GM21423 (cell line): ENCODE measurements at regions not wholly inside any gene's neighbourhood (a gene's known extent, or its start where the extent isn't known, plus 50 kb on each side); places are given as distances from the start of the nearest gene placed in this dataset.

Experiments used
- ATAC-seq: cut with Tn5 transposase; IDR thresholded peaks from one replicate; pipeline ENCODE4 v1.9.1; 2021; ENCODE audit warnings: mild to moderate bottlenecking, moderate library complexity; ENCODE audit not compliant: unreplicated experiment

DNA sequence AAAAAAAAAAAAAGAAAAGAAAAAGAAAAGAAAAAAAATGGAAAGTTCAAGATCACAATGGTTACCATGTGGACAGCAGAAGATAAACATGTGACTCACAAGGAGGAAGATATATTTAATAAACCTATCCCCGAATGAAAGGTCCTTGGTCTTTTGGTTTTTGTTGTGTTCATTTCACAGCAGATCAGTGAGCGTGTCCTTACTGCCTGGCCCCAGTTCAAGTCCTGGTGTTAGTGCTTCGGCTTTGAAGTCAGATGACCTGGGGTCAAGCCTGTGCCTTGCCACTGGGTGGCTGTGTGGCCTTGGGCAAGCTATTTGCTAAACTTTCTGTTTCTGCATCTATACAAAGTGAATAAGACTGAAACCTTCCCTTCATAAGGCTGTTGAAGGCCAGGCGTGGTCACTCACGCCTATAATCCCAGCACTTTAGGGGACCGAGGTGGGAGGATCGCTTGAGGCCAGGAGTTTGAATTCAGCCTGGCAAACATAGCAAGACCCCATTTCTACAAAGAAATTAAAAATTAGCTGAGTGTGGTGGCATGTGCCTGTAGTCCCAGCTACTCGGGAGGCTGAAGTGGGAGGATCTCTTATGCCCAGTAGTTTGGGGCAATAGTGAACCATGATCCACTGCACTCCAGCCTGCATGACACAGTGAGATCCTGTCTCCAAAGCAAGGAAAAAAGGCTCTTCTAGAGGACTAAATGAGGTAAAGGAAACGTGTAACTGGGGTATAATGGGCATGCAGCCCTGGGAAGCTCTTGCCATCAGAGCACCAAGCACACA is 94.5 kb upstream of the SPATA31D4 start:
- no peak for ATAC-seq

DNA sequence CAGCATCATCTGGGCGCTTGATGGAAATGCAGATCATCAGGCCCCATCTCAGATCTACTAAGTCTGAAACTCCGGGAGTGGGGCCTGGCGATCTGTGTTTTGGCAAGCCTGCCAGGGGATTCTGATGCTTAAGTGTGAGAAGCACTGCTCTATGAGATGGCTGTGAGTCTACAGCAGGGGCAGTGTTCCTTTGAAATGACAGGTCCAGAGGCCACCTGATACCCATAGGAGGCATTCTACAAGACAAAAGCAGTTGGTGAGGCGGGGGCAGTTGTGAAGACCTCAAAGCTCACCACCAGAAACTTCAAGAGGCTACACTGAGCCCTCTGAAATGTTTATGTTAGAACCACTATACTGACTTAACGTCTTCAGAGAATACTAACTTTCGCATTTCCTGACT is 86.9 kb upstream of the SPATA31D4 start:
- no peak for ATAC-seq

DNA sequence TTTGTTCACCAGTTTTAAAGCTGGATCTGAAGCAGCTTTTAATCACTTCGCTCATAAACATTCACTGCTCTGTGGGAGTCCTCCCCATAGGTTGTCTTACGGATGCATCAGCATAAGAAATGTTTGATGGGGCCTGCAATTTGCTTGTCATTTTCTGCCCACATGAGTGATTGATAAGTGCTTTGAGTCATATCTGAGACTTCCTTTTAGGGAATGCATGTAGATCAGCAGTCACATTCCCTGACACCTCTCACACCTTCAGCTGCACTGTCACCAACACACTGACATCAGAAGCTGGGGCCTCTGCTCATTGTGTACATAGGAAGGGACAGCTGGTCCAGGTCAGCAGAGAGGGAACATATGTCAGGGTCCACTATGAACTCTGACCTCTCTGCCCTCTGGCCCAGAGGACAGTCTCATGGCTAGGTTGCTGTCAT is 84.1 kb upstream of the SPATA31D4 start:
- no peak for ATAC-seq

DNA sequence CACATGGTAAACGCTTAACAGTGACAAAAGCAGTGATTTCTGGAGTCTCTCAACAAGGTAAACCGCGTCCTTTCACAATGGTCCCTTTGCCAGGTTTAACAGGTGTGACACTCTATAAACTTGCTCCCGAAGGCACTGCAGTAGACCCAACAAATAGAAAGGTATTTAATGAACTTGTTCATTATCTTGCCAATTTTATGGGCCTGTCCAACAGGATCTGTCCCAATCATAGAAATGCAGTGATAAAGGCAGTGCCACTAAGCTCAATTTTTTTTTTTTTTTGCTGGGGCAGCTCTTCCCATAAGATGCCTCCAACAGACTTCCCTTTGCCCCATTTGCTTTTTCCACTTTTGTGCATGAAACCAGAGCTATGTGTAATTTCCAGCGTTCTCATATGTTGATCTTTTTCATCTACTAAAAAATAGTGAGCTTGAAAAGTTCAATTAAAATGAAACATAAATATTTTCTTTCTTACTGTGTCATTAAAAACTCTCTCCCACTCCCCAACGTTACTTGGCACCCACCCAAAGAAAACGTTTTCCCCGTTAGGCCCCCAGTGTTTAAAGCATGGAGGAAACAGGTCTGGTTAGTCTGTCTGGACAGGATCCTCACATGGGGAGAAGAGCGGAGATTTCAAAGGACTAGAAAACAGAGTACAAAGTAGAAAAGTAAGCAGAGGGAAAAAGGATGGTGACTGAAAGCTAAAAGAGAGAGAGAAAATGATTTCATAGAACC is 80.9 kb upstream of the SPATA31D4 start:
- no peak for ATAC-seq

DNA sequence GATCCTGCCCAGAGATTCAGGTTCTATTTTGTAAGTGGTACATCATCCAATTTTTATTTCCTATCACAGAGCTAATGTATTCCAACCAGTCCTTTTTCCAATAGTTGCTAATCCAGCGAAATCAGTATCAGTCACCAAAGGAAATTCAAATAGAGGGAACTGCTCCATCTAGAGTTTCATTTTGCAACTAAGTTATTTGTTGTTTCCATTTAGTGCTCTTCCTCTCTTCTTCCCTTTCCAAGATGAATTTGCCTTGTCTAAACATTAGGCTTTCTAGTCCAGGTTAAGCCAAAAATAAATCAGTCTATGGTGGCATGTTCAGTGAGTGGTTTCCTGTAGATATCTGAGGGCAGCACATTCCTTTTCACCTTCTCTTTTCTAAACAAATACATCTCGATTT is 79.8 kb upstream of the SPATA31D4 start:
- no peak for ATAC-seq

DNA sequence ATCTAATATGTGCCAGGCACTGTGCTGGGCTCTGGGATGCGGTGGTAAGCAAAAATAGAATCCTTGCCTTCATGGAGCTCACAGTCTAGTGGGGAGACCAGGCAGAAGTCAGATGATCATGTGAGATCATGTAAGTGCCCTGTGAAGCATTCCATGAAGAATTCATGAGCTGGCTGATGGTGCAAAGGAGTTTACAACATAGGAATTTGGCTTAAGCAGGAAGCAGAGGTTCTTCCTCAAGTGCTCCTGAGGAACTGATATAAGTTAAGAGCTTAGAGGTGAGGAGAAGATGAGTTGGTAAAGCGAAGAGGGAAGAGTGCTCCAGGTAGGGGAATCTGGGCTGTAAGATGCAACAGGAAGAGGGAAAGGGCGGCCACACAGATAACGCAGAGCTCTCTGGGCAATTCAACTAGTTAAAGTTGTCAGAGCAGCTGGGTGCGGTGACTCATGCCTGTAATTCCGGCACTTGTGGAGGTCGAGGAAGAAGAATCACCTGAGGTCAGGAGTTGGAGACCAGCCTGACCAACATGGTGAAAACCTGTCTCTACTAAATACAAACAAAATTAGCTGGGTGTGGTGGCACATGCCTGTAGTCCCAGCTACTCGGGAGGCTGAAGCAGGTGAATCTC is 78.5 kb upstream of the SPATA31D4 start:
- ATAC-seq, result no peak

DNA sequence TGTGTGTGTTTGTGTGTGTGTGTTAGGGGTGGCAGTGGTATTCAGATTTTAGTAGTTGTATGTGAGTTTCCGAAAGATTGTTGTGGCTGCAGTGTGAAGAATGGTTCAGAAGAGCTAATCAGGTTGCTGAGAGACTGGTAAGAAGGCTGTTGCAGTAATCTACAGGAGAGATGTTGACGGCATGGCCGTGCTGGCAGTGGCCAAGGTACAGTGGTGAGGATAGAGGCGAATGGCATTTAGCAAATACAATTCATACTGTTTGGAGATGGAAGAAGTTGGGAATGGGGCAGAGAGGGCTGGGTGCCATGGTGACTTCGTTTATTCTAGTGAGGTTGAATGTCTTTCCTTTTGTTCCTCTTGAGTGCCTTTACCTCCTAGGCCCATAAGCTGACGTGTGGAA is 77.5 kb upstream of the SPATA31D4 start:
- no peak for ATAC-seq

DNA sequence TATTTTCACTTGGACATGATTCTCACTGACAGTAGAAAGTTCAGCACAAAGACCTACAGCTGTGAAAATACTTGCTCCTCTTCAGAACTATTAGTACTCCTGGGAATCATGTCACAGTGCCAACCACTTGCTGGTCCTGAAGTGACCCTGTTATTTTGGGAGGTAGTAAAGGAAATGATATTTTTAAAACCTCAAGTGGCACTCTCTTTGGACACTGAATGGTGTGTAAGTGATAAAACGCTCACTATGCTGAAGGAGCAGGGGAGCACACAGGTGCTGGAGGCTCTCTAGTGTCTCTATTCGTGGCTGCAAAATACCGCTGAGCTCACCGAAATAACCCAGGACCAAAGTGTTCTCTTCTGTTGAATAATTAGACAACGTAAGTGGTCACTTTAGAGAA is 76.9 kb upstream of the SPATA31D4 start:
- no peak for ATAC-seq

DNA sequence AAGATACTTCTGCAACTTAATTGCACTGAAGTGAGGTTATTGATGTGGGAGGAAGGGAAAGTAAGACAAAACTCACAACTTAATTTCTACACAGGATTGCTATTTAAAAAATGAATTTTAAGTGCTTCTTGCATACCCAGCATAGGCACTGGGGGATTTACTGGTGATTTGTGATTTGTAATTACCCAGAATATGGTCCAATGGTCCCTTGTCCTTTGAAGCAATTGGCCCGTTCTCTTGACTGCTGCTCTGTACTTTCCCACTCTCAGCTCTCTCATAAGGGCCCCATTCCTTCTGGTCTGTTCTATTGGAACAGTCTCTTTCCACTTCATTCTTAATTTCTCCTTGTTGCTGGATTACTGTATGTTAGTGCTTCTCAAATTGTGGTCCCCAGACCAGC is 75.4 kb upstream of the SPATA31D4 start:
- no peak for ATAC-seq

DNA sequence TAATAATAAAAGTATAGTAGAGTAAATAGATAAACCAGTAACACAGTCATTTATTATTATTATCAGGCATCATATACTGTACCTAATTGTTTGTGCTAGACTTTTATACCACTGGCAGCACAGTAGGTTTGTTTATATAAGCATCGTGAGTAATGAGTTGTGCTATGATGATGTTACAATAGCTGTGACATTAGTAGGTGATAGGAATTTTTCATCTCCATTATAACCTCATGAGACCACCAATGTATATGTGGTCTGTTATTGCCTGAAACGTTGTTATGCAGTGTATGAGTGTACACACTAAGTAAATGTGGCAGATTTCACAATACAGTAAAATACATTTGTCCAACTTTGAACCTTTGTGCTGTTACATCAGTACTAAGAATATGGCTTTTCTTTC is 72.7 kb upstream of the SPATA31D4 start:
- ATAC-seq, result no peak

DNA sequence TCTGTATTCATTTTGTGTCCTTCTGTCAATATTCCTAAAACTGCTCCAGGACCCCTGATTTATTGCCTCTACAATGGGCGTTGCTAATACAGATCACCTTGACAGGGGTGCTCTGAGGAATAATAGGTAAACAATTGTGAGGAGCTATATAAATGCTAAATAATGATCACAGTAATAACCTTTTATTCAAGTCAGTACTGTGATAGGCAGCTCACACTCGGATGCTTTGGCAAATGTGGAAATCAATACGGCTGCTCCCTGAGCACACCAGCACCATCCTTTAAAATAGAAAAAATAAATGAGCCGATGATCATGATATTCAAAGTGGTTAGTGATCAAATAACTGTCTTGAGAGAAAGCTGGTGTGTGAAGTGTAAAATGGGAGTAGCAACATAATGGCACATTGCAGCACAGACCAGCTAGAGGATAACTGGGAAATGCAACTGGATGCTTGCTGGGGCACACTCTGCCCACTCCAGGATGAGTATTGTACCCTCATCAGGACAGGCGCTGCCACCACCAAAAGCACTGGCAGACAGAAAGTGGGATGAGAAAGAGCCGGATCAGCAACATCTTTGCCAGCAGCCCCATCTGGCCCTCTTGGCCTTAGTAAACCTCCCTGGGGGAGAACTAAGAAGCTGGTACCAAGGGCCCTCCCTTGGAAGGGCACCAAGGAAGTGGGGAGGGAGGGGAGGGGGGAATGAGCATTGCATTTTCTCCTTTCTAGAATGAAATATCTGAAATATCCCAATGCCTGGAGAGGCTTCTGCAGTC is 69.4 kb upstream of the SPATA31D4 start:
- no peak for ATAC-seq

DNA sequence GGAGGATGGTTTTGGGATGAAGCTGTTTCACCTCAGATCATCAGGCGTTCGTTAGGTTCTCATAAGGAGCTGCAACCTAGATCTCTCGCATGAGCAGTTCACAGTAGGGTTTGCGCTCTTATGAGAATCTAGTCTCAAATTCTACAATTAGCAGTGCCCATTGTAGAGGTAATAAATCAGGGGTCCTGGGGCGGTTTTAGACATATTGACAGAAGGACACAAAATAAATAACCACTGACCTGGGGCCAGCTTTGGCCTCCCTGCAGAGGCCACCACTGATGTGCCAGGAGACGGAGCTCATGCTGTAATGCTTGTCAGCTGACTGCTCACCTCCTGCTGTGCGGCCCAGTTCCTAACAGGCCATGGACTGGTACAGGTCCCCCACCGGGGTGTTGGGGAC is 67.6 kb upstream of the SPATA31D4 start:
- no peak for ATAC-seq

DNA sequence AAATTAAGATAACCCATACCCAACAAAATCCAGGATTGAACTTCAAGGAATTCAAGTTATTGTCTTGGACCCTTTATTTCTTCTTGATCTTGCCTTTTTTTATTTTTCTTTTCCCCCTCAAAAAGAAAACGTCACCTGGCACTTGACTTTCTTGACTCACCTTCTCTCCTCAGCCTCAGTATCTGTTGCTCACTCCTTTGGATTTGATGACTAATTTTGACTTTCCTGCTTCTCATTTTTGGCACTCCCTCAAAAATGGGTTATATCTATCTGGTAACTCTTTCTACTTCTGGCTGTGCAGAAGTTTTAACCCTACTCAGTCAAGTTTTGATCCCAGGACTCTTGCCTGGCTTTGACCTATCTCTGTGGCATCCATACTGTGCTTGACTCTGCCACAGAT is 66.6 kb upstream of the SPATA31D4 start:
- ATAC-seq, result no peak

DNA sequence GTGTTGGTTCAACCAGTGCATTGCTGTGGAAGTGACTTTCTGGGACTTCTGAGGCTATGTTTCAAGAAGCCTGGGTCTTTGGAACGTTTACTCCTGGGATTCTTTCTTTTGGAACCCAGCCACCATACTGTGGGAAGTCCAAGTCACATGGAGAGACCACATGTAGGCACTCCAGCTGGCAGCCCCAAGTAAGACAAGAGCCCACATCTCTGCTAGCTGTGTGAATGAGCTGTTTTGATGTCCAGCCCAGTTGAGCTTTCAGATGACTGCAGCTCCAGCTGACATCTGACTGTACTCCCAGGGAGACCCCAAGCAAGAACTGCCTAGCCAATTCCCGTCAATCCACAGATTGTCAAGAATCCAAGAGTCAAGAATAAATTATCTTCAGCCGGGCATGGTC is 60.1 kb upstream of the SPATA31D4 start:
- no peak for ATAC-seq

DNA sequence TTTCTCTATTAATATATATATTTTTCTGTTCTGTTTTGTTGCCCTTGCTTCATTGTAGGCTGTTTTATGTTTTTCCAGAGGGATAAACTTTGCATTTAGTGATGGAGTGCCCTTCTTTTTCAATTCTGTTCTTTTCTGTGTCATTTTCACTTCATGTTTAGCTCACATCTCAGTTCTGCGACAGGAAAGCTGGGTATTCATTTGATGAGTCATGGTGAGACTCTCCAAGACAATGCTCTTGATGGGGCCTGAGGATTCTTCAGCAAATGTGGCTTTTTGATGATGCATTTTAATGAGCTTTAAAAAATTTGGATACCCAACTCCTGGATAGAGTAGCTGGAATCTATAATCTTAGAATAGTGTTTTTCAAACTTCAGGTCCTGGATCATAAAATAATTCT is 56.5 kb upstream of the SPATA31D4 start:
- ATAC-seq, result no peak

DNA sequence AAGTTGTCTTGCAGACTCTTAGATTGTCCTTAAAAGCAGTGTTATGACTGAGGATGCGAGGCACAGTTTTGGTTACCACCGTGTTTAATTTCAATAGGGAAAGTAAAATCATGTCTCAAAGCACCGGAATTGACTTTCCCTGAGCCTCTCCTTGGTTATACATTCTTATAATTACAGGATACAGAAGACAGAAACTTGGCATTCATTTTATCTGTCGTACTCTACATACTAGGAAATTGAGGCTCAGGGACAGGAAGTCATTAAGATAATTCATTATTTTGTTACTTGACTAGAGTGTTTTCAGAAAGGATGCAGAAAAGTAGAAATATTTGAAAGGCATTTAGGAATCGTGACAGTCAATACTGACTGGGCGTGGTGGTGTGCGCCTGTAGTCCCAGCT is 54.0 kb upstream of the SPATA31D4 start:
- ATAC-seq, result no peak

DNA sequence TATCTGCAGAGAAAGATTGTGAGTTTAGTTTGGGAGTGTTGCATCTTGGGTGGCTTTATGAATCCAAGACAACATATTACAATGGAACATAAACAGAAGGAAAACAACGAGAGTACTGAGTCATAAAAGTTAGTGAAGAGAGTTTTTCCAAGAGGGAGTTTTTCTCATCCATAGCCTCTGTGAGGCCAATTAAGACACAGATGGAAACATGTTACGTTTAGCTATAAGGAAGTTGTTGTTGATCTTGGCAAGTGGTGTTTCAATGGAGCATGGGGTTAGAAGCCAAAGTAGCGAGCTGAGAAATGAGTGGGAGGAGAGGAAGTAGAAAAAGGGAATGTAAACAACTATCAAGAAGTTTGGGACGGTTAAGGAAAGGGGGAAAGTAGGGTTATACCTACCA is 53.3 kb upstream of the SPATA31D4 start:
- ATAC-seq, result no peak

DNA sequence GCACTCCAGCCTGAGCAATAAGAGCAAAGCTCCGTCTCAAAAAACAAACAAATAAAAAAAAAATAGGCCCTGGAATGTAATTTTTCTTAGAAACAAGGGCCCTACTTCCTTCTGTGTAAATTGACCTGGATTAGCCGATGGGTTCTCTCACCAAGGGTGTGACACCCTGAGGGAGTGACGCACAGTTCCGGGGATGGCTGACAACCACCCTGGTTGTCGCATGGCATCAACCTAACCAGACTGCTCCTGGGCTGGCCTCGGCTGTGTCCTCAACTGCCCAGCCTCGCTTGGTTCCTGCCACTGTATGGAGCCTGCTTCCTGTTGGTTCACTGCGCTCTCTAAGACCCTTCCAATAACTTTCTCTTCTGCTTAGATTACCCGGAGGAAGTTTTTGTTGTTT is 51.2 kb upstream of the SPATA31D4 start:
- no peak for ATAC-seq
